Upper lobe of right lung (tissue), 1 donor: ENCODE measurements at regions not wholly inside any gene's neighbourhood (a gene's known extent, or its start where the extent isn't known, plus 50 kb on each side); places are given as distances from the start of the nearest gene placed in this dataset.
"Not testable (repeated sequence)": the region's sequence is repeated elsewhere in the genome, so short reads cannot be mapped to it uniquely, and the experiment has no call there.

Experiments
- ATAC-seq: fragments of 200-7000 bp; cut with Tn5 transposase; one replicate; pipeline ENCODE4 v1.9.1; 2020; ENCODE audit warnings: mild to moderate bottlenecking, moderate library complexity
- DNase-seq: peaks from one replicate; pipeline ENCODE4 v3.0.0-alpha.2; 2020
- H3K27ac ChIP-seq: fragments of 200-600 bp; one replicate; pipeline ENCODE4 v1.8.0; 2022
- H3K27me3 ChIP-seq: fragments of 200-600 bp; one replicate; pipeline ENCODE4 v1.8.0; 2022; ENCODE audit warnings: mild to moderate bottlenecking
- H3K36me3 ChIP-seq: fragments of 200-600 bp; one replicate; pipeline ENCODE4 v1.8.0; 2022
- H3K4me1 ChIP-seq: fragments of 200-600 bp; one replicate; pipeline ENCODE4 v1.8.0; 2022
- H3K4me3 ChIP-seq: fragments of 200-600 bp; one replicate; pipeline ENCODE4 v1.8.0; 2022; ENCODE audit warnings: mild to moderate bottlenecking
- H3K9me3 ChIP-seq: fragments of 200-600 bp; one replicate; pipeline ENCODE4 v1.8.0; 2022
- intact Hi-C: fragments of 100-400 bp; cut with DNase I; formaldehyde crosslinking; loops from one replicate; pipeline ENCODE4 v1.11.0; 2022
- TF ChIP-seq, protein P1 (sequence below): fragments of 200-600 bp; IDR thresholded peaks from one replicate; pipeline ENCODE4 v1.8.0; 2022; ENCODE audit warnings: antibody characterized with exemption
- donor health status: DM: no; HTN: yes; CAD: no; lungs with severe emphysema.

DNA sequence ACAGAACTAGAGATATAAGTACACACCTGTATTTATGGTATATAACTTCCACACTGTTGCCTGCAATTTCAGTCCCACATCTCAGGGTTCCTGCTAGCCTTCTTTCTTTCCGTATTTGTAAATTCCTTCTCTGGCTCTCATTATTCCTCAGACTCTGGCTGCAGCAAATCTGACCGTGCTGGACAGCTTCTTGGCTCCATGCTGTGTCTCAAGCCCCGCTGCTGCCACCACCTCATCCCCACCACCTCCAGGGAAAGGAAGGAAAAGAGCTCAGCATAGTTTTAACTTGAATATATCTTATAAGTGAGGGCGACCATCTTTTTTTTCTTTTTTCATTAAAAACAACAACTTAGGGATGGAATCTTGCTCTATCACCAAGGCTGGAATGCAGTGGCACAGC lies 155.6 kb upstream of the CXCL13 start:
- TF ChIP-seq, protein P1, sequence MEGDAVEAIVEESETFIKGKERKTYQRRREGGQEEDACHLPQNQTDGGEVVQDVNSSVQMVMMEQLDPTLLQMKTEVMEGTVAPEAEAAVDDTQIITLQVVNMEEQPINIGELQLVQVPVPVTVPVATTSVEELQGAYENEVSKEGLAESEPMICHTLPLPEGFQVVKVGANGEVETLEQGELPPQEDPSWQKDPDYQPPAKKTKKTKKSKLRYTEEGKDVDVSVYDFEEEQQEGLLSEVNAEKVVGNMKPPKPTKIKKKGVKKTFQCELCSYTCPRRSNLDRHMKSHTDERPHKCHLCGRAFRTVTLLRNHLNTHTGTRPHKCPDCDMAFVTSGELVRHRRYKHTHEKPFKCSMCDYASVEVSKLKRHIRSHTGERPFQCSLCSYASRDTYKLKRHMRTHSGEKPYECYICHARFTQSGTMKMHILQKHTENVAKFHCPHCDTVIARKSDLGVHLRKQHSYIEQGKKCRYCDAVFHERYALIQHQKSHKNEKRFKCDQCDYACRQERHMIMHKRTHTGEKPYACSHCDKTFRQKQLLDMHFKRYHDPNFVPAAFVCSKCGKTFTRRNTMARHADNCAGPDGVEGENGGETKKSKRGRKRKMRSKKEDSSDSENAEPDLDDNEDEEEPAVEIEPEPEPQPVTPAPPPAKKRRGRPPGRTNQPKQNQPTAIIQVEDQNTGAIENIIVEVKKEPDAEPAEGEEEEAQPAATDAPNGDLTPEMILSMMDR = no peak
- no peak for DNase-seq
- intact Hi-C loops = no loop called here
- Histone ChIP-seq H3K27ac (no peak overlapping the region), H3K27me3 (no peaks in the 10 kb centered on the region), H3K4me1 (no peaks in the 10 kb centered on the region), H3K4me3 (no peak overlapping the region), H3K36me3 (no peaks in the 10 kb centered on the region), H3K9me3 (no peaks in the 10 kb centered on the region)
- ATAC-seq = peak; percentile 49

- intact Hi-C loops = no loop called here
- no peaks in the 10 kb centered on the region for H3K9me3 ChIP-seq
- no peak overlapping the region for H3K4me3 ChIP-seq
- TF ChIP-seq, protein P1 = no peak
- no peaks in the 10 kb centered on the region for H3K4me1 ChIP-seq
- ATAC-seq = no peak
- no peaks in the 10 kb centered on the region for H3K27me3 ChIP-seq
- no peak overlapping the region for H3K27ac ChIP-seq
- H3K36me3 ChIP-seq = no peaks in the 10 kb centered on the region
- no peak for DNase-seq
Observed at GRCh38 chr4:77451530-77451929, 154.1 kb upstream of the CXCL13 start.

DNA sequence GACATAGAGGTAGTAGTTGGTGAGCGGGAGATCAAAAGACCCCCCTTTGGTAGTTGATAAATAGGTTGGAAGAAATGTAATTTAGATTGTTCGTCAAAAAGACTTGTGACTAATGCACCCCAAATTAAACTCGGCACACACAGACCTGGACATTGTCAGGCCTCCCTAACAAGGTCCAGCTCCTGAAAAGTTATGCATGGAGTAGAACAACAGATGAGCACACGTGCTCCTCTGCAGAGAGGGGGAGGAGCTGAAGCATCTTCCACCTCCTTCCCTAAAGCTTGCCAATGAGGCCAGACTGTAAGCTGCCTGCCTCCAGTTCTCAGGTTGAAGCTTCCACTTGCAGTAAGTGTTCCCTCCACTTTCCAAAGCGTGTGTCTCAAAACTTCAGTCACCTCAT lies 153.5 kb upstream of the CXCL13 start:
- H3K36me3 ChIP-seq, H3K4me1 ChIP-seq, H3K27me3 ChIP-seq, intact Hi-C loops, H3K9me3 ChIP-seq, DNase-seq, H3K4me3 ChIP-seq, ATAC-seq, H3K27ac ChIP-seq: not testable (repeated sequence)

GRCh38 chr4:77453911-77454310 lies 151.7 kb upstream of the CXCL13 start:
- H3K27me3 ChIP-seq = no peaks in the 10 kb centered on the region
- DNase-seq (no peak), ATAC-seq (no peak)
- no peak overlapping the region for H3K27ac ChIP-seq
- intact Hi-C loops = no loop called here
- TF ChIP-seq, protein P1 = no peak
- H3K9me3 ChIP-seq = no peaks in the 10 kb centered on the region
- H3K4me3 ChIP-seq = no peak overlapping the region
- H3K36me3 ChIP-seq = no peaks in the 10 kb centered on the region
- no peaks in the 10 kb centered on the region for H3K4me1 ChIP-seq

DNA sequence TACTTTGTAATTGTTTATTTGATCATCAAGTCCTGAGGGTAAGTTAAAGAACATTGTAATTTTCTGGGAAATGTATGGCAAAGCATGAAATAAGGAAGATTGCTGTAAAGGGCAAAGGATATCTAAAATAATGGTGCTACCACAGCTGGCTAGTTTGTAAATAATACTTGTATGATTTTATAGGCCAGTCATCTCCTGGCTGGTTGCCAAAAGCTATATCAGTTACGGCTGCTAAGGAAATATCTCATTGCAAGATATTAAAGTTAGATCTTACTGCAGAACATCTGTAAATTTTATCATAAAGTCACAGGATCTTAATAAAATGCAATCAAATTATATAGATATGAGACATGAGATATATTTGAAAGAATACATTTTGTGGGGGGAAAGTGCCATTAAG lies 150.8 kb upstream of the CXCL13 start:
- TF ChIP-seq, protein P1 = no peak
- Histone ChIP-seq H3K36me3 (no peaks in the 10 kb centered on the region), H3K4me1 (no peaks in the 10 kb centered on the region), H3K9me3 (no peaks in the 10 kb centered on the region), H3K27me3 (no peaks in the 10 kb centered on the region), H3K27ac (no peak overlapping the region), H3K4me3 (no peak overlapping the region)
- ATAC-seq (no peak), DNase-seq (no peak)
- intact Hi-C loops = no loop called here

GRCh38 chr4:77464100-77464499 lies 141.5 kb upstream of the CXCL13 start:
- H3K4me1 ChIP-seq, H3K27ac ChIP-seq, DNase-seq, H3K9me3 ChIP-seq, ATAC-seq, H3K27me3 ChIP-seq, H3K36me3 ChIP-seq, intact Hi-C loops, H3K4me3 ChIP-seq: not testable (repeated sequence)

GRCh38 chr4:77465271-77465670 lies 140.3 kb upstream of the CXCL13 start:
- Histone ChIP-seq H3K27ac (no peak overlapping the region), H3K27me3 (no peaks in the 10 kb centered on the region), H3K4me1 (no peaks in the 10 kb centered on the region), H3K36me3 (no peaks in the 10 kb centered on the region), H3K9me3 (no peaks in the 10 kb centered on the region), H3K4me3 (no peak overlapping the region)
- DNase-seq (no peak), ATAC-seq (peak; percentile 77)
- intact Hi-C loops = no loop called here
- TF ChIP-seq, protein P1 = peak; percentile 39
